ENCODE measurements at regions not wholly inside any gene's neighbourhood (a gene's known extent, or its start where the extent isn't known, plus 50 kb on each side); places are given as distances from the start of the nearest gene placed in this dataset.
"Not testable (repeated sequence)": the region's sequence is repeated elsewhere in the genome, so short reads cannot be mapped to it uniquely, and the experiment has no call there.

- DNase-seq: no peak
- in situ Hi-C loops (cut with HindIII; ENCODE audit: low pct_ligation_motif_present, low pct_unique_long_range_greater_than_20kb, low sequenced_read_pairs): no loop called here
Measured at GRCh38 chr14:25846246-25846645, 751.6 kb downstream of the NOVA1 start.

GRCh38 chr14:25843481-25844470, 754.1 kb downstream of the NOVA1 start:
- in situ Hi-C loops (cut with HindIII; ENCODE audit: low pct_ligation_motif_present, low pct_unique_long_range_greater_than_20kb, low sequenced_read_pairs): no loop called here
- no peak for DNase-seq

GRCh38 chr14:25841226-25841625, 756.6 kb downstream of the NOVA1 start:
- in situ Hi-C loops (cut with HindIII; ENCODE audit: low pct_ligation_motif_present, low pct_unique_long_range_greater_than_20kb, low sequenced_read_pairs): no loop called here
- no peak for DNase-seq

GRCh38 chr14:25837551-25837965, 760.3 kb downstream of the NOVA1 start:
- in situ Hi-C loops (cut with HindIII; ENCODE audit: low pct_ligation_motif_present, low pct_unique_long_range_greater_than_20kb, low sequenced_read_pairs): no loop called here

GRCh38 chr14:25836636-25837035, 761.2 kb downstream of the NOVA1 start:
- in situ Hi-C loops (cut with HindIII; ENCODE audit: low pct_ligation_motif_present, low pct_unique_long_range_greater_than_20kb, low sequenced_read_pairs): no loop called here
- DNase-seq: no peak

More at GRCh38 chr14:25837551-25837965, 760.3 kb downstream of the NOVA1 start:
- no peak for DNase-seq

- DNase-seq: peak; percentile 40
- in situ Hi-C loops (cut with HindIII; ENCODE audit: low pct_ligation_motif_present, low pct_unique_long_range_greater_than_20kb, low sequenced_read_pairs): no loop called here
Measured at GRCh38 chr14:25833341-25834126, 764.3 kb downstream of the NOVA1 start.

- DNase-seq: no peak
- in situ Hi-C loops (cut with HindIII; ENCODE audit: low pct_ligation_motif_present, low pct_unique_long_range_greater_than_20kb, low sequenced_read_pairs): no loop called here
Measured at GRCh38 chr14:25832585-25832984, 765.2 kb downstream of the NOVA1 start.

- DNase-seq: no peak
- in situ Hi-C loops (cut with HindIII; ENCODE audit: low pct_ligation_motif_present, low pct_unique_long_range_greater_than_20kb, low sequenced_read_pairs): no loop called here
Measured at GRCh38 chr14:25828562-25828961, 769.3 kb downstream of the NOVA1 start.

GRCh38 chr14:25826105-25826504, 771.7 kb downstream of the NOVA1 start:
- no peak for DNase-seq
- in situ Hi-C loops (cut with HindIII; ENCODE audit: low pct_ligation_motif_present, low pct_unique_long_range_greater_than_20kb, low sequenced_read_pairs): no loop called here

GRCh38 chr14:25820368-25820767, 770.4 kb upstream of the STXBP6 start:
- no peak for DNase-seq
- in situ Hi-C loops (cut with HindIII; ENCODE audit: low pct_ligation_motif_present, low pct_unique_long_range_greater_than_20kb, low sequenced_read_pairs): no loop called here

- DNase-seq; in situ Hi-C loops (cut with HindIII; ENCODE audit: low pct_ligation_motif_present, low pct_unique_long_range_greater_than_20kb, low sequenced_read_pairs): not testable (repeated sequence)
Measured at GRCh38 chr14:25814622-25815021, 764.7 kb upstream of the STXBP6 start.

- no peak for DNase-seq
- in situ Hi-C loops (cut with HindIII; ENCODE audit: low pct_ligation_motif_present, low pct_unique_long_range_greater_than_20kb, low sequenced_read_pairs): no loop called here
Measured at GRCh38 chr14:25803386-25804018, 753.6 kb upstream of the STXBP6 start.

- no peak for DNase-seq
- in situ Hi-C loops (cut with HindIII; ENCODE audit: low pct_ligation_motif_present, low pct_unique_long_range_greater_than_20kb, low sequenced_read_pairs): no loop called here
Measured at GRCh38 chr14:25800841-25801240, 750.9 kb upstream of the STXBP6 start.

- DNase-seq: no peak
- in situ Hi-C loops (cut with HindIII; ENCODE audit: low pct_ligation_motif_present, low pct_unique_long_range_greater_than_20kb, low sequenced_read_pairs): no loop called here
Measured at GRCh38 chr14:25788252-25788651, 738.3 kb upstream of the STXBP6 start.

- in situ Hi-C loops (cut with HindIII; ENCODE audit: low pct_ligation_motif_present, low pct_unique_long_range_greater_than_20kb, low sequenced_read_pairs): no loop called here
- DNase-seq: no peak
Measured at GRCh38 chr14:25765909-25766308, 716.0 kb upstream of the STXBP6 start.

GRCh38 chr14:25759920-25760655, 710.1 kb upstream of the STXBP6 start:
- no peak for DNase-seq
- in situ Hi-C loops (cut with HindIII; ENCODE audit: low pct_ligation_motif_present, low pct_unique_long_range_greater_than_20kb, low sequenced_read_pairs): no loop called here

- in situ Hi-C loops (cut with HindIII; ENCODE audit: low pct_ligation_motif_present, low pct_unique_long_range_greater_than_20kb, low sequenced_read_pairs): no loop called here
Measured at GRCh38 chr14:25759256-25759655, 709.3 kb upstream of the STXBP6 start.

GRCh38 chr14:25757364-25757763, 707.4 kb upstream of the STXBP6 start:
- no peak for DNase-seq
- in situ Hi-C loops (cut with HindIII; ENCODE audit: low pct_ligation_motif_present, low pct_unique_long_range_greater_than_20kb, low sequenced_read_pairs): no loop called here

More at GRCh38 chr14:25759256-25759655, 709.3 kb upstream of the STXBP6 start:
- no peak for DNase-seq
